Esophagus squamous epithelium (tissue), 5 donors: ENCODE measurements at regions not wholly inside any gene's neighbourhood (a gene's known extent, or its start where the extent isn't known, plus 50 kb on each side); places are given as distances from the start of the nearest gene placed in this dataset.

Source experiments
- DNase-seq: peaks from one replicate; lab custom pipeline; 2025; lab: John Stamatoyannopoulos, UW
- H3K27ac ChIP-seq, 4 donors: fragments of 200-600 bp; sonication (generic); one replicate each; pipeline ENCODE4 v1.5.1; 2016 to 2019; ENCODE audit warnings: mild to moderate bottlenecking in 1 of 4
- H3K27me3 ChIP-seq, 4 donors: fragments of 200-600 bp; sonication (generic); 1 replicate in 3 of 4; 2 replicates in 1 of 4; pipeline versions ENCODE4 v1.5.1 to v1.6.0; 2017 to 2021; ENCODE audit warnings: antibody characterized with exemption in 1 of 4
- H3K36me3 ChIP-seq, 3 donors: fragments of 200-600 bp; sonication (generic); one replicate each; pipeline ENCODE4 v1.5.1; 2016 to 2019
- H3K4me1 ChIP-seq, 3 donors: fragments of 200-600 bp; sonication (generic); one replicate each; pipeline ENCODE4 v1.5.1; 2017 to 2019
- H3K4me3 ChIP-seq, 4 donors: fragments of 200-600 bp; sonication (generic); 1 replicate in 3 of 4; 2 replicates in 1 of 4; pipeline ENCODE4 v1.5.1; 2016 to 2019; ENCODE audit warnings: mild to moderate bottlenecking in 2 of 4, moderate library complexity in 1 of 4
- H3K9me3 ChIP-seq, 3 donors: fragments of 200-600 bp; sonication (generic); one replicate each; pipeline ENCODE4 v1.5.1; 2016 to 2019
- POLR2A ChIP-seq, 4 donors: fragments of 450-650 bp; IDR thresholded peaks; one replicate each; pipeline ENCODE4 v1.6.1; 2017; ENCODE audit warnings: antibody characterized with exemption in 4 of 4, mild to moderate bottlenecking in 4 of 4, moderate library complexity in 3 of 4
- WGBS, 2 donors: methylation state at CpG; one replicate each; pipeline ENCODE4 v1.1.5; 2018; 5-methylcytosine and 5-hydroxymethylcytosine counted together
- intact Hi-C: fragments of 100-400 bp; cut with DNase I; formaldehyde crosslinking; loops from one replicate; pipeline ENCODE4 v1.15.0; 2022
- TF ChIP-seq, protein P1 (sequence below), 6 experiments: fragments of 450-650 bp in 4 of 6; fragments of 200-600 bp in 2 of 6; sonication (generic) in 2 of 6; IDR thresholded peaks; one replicate each; pipeline ENCODE4 v1.5.1; 2016 to 2019; ENCODE audit warnings: antibody characterized with exemption in 6 of 6, mild to moderate bottlenecking in 4 of 6, moderate library complexity in 4 of 6
- donor health status: DM: yes; HTN: yes; CAD: no.

DNA sequence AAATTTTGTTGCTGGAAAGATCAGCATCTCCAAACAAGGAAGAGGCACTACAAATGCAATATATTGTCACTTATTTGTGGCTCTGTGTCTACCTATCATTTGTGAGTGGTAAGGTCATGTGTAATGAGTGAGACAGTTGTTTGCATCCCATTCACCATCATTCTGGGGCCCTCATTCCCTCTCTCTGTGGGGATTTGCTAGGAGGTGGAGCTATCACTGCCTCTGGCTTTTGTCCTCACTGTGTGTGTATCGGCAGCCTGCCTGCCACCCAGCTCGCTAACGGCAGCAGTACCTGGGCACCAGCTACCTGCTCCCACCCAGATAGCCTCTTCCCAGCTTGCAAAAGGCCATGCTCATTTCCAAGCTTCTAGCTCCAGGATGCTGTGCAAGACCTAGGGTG is 379.2 kb upstream of the ZFHX3 start:
- no peak for DNase-seq
- H3K27ac ChIP-seq, result no peak overlapping the region
- 65 to 68% methylated on average over 2 to 3 of the region's 3 CpGs for WGBS, 2 donors
- H3K27me3 ChIP-seq, result no peaks in the 10 kb centered on the region
- H3K4me3 ChIP-seq, result no peak overlapping the region
- no peak for TF ChIP-seq POLR2A (IDR thresholded peaks at IDR 0.05)
- TF ChIP-seq, protein P1, sequence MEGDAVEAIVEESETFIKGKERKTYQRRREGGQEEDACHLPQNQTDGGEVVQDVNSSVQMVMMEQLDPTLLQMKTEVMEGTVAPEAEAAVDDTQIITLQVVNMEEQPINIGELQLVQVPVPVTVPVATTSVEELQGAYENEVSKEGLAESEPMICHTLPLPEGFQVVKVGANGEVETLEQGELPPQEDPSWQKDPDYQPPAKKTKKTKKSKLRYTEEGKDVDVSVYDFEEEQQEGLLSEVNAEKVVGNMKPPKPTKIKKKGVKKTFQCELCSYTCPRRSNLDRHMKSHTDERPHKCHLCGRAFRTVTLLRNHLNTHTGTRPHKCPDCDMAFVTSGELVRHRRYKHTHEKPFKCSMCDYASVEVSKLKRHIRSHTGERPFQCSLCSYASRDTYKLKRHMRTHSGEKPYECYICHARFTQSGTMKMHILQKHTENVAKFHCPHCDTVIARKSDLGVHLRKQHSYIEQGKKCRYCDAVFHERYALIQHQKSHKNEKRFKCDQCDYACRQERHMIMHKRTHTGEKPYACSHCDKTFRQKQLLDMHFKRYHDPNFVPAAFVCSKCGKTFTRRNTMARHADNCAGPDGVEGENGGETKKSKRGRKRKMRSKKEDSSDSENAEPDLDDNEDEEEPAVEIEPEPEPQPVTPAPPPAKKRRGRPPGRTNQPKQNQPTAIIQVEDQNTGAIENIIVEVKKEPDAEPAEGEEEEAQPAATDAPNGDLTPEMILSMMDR (IDR thresholded peaks at IDR 0.05), result no peak
- H3K4me1 ChIP-seq, result no peaks in the 10 kb centered on the region
- H3K36me3 ChIP-seq, result no peaks in the 10 kb centered on the region
- H3K9me3 ChIP-seq, result no peaks in the 10 kb centered on the region
- intact Hi-C loops, result no loop called here

DNA sequence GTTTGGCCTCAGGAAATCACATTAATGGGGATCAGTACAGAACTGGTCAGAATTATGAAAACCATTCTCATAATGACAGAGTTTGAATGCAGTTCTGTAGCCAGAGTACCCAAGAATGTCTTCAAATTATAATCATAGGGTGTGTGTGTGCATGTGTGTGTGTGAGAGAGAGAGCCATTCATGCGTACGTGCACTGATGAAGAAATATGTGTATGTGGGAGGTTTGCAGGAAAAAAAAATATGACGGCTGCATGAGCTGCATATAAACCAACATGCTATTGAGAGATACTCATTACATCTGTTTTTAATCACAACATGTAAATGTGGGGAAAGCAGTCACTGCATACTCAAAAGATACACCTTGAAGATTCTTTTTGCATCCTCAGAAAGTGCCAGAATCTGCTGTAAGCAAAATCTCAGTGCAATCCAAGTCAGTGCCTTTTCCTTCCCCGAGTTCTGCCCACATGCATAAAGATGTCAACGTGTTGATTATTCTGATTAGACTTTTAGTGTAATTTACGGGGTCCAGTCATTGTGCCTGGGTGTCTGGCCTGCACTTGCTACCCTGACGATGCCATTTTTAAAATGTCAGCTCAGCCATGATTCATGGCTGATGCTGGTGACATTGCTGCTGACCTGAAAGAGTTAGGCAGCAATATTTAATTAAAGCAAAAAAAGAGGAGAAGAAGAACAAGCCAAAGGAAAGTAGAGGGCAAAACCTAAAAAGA is 378.7 kb upstream of the ZFHX3 start:
- WGBS, 2 donors, result 56 to 65% methylated on average over 7 of the region's 7 CpGs
- H3K27me3 ChIP-seq, result no peaks in the 10 kb centered on the region
- H3K36me3 ChIP-seq, result no peaks in the 10 kb centered on the region
- no peaks in the 10 kb centered on the region for H3K9me3 ChIP-seq
- intact Hi-C loops, result no loop called here
- no peak overlapping the region for H3K27ac ChIP-seq
- TF ChIP-seq, protein P1 (IDR thresholded peaks at IDR 0.05), result no peak
- no peak for TF ChIP-seq POLR2A (IDR thresholded peaks at IDR 0.05)
- no peaks in the 10 kb centered on the region for H3K4me1 ChIP-seq
- no peak for DNase-seq
- H3K4me3 ChIP-seq, result no peak overlapping the region

DNA sequence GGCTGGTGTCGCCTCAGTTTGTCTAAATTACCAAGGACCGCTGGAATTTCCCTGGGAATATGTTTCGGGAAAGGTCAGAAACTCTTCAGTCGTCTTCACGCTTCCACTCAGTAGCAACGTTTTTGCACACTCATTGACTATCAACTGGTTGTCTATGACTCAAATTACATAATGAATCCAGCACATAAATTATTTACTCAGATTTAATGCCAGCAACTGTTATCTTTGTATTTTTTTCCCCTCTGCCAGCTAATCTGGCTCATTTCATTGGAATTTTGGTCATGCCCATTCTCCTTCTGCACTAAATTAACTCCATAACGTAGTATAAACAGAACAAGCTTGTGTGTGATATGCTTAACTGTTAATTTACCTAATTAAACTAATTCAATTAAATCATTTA is 372.7 kb upstream of the ZFHX3 start:
- no peaks in the 10 kb centered on the region for H3K4me1 ChIP-seq
- intact Hi-C loops, result no loop called here
- H3K27ac ChIP-seq, result no peak overlapping the region
- H3K4me3 ChIP-seq, result no peak overlapping the region
- peaks cover 0 to 7% (median 0%) of the 10 kb centered on the region in 4 donors for H3K27me3 ChIP-seq
- TF ChIP-seq, protein P1 (IDR thresholded peaks at IDR 0.05), result no peak
- TF ChIP-seq POLR2A (IDR thresholded peaks at IDR 0.05), result no peak
- H3K9me3 ChIP-seq, result no peaks in the 10 kb centered on the region
- whole genome bisulfite sequencing, 2 donors, result 49 to 50% methylated on average over 7 of the region's 7 CpGs
- no peaks in the 10 kb centered on the region for H3K36me3 ChIP-seq
- DNase-seq, result no peak

DNA sequence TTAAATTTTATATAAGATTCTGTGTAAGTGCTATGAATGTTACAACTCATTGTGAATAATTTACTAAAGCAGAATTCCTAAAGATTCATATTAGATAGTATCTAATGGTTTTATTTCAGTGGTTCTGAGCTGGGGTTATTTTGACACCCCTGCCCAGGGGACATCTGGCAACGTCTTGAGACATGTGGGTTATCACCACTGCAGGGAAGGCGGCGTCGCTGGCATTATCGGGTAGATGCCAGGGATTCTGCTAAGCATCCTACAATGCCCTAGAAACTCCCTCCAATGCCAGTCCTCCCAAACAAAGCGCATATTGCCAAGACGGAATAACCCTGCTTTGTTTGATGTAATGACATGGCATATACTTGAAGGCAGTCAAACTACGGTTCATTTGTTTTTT is 372.3 kb upstream of the ZFHX3 start:
- H3K27ac ChIP-seq, result no peak overlapping the region
- TF ChIP-seq POLR2A (IDR thresholded peaks at IDR 0.05), result no peak
- TF ChIP-seq, protein P1 (IDR thresholded peaks at IDR 0.05), result no peak
- no peaks in the 10 kb centered on the region for H3K9me3 ChIP-seq
- peaks cover 0 to 7% (median 0%) of the 10 kb centered on the region in 4 donors for H3K27me3 ChIP-seq
- H3K4me3 ChIP-seq, result no peak overlapping the region
- DNase-seq, result no peak
- H3K4me1 ChIP-seq, result no peaks in the 10 kb centered on the region
- intact Hi-C loops, result no loop called here
- WGBS, 2 donors, result 67 to 77% methylated on average over 8 of the region's 8 CpGs
- H3K36me3 ChIP-seq, result no peaks in the 10 kb centered on the region

DNA sequence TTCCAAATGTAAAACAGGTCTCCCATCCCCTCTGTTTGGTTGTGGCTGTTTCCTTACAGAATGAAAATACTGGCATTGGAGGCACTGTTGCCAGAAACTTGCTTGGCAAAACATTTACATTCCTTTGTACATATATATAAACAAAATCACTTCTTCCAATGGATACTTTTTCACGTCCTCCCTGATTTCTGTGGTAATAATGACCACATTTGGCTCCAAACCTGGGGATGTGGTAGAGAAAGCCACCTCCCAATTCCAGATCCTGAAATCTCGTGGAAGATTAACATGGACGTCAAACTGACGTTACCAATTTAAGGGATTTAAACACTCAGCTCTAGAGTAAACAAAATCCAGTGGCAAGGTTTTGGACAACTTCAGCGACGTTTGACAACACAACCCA is 370.8 kb upstream of the ZFHX3 start:
- intact Hi-C loops, result no loop called here
- H3K4me3 ChIP-seq, result no peak overlapping the region
- WGBS, 2 donors, result 16 to 34% methylated on average over 6 of the region's 6 CpGs
- no peak for DNase-seq
- no peaks in the 10 kb centered on the region for H3K9me3 ChIP-seq
- H3K27me3 ChIP-seq, result peaks cover 0 to 7% (median 0%) of the 10 kb centered on the region in 4 donors
- no peaks in the 10 kb centered on the region for H3K36me3 ChIP-seq
- H3K27ac ChIP-seq, result no peak overlapping the region
- H3K4me1 ChIP-seq, result no peaks in the 10 kb centered on the region
- TF ChIP-seq, protein P1 (IDR thresholded peaks at IDR 0.05), result no peak
- no peak for TF ChIP-seq POLR2A (IDR thresholded peaks at IDR 0.05)
